MCF 10A (cell line): ENCODE measurements at regions not wholly inside any gene's neighbourhood (a gene's known extent, or its start where the extent isn't known, plus 50 kb on each side); places are given as distances from the start of the nearest gene placed in this dataset.
A peak's percentile ranks its signal among the peaks of the same experiment; 100 is the strongest.

Experiments used
- BruUV-seq: library from RNA; stranded (reverse); fragments of 400-500 nt; replicated peaks from 2 replicates; lab custom pipeline; 2021; lab: Mats Ljungman, UMichigan
- CTCF ChIA-PET: fragments of 300-600 bp; sonication (Branson Sonifier 250); formaldehyde crosslinking; extraction: SDS; loops from one replicate; lab custom pipeline; 2021; ENCODE audit warnings: antibody characterized with exemption, inconsistent platforms; lab: Yijun Ruan, JAX
- POLR2A ChIA-PET: fragments of 300-600, 350-650 bp; sonication (Branson Sonifier 250); formaldehyde crosslinking; extraction: SDS; loops from one replicate; lab custom pipeline; 2020; ENCODE audit warnings: antibody characterized with exemption, inconsistent platforms; lab: Yijun Ruan, JAX
- DNase-seq: peaks from one replicate; pipeline ENCODE4 v3.0.0-alpha.2; 2018; ENCODE audit not compliant: unreplicated experiment
- H3K27ac Mint-ChIP-seq: one replicate; pipeline ENCODE4 v1.8.0; 2022; ENCODE audit warnings: mild to moderate bottlenecking, low read depth, mixed read lengths; ENCODE audit not compliant: unreplicated experiment
- H3K27me3 Mint-ChIP-seq: one replicate; pipeline ENCODE4 v1.8.0; 2022; ENCODE audit warnings: mixed read lengths; ENCODE audit not compliant: insufficient read depth, unreplicated experiment
- H3K36me3 Mint-ChIP-seq: one replicate; pipeline ENCODE4 v1.8.0; 2022; ENCODE audit warnings: mild to moderate bottlenecking, moderate library complexity, mixed read lengths; ENCODE audit not compliant: insufficient read depth, unreplicated experiment
- H3K4me1 Mint-ChIP-seq: one replicate; pipeline ENCODE4 v1.8.0; 2022; ENCODE audit warnings: mixed read lengths; ENCODE audit not compliant: insufficient read depth, unreplicated experiment
- H3K4me3 Mint-ChIP-seq: one replicate; pipeline ENCODE4 v1.8.0; 2022; ENCODE audit warnings: mild to moderate bottlenecking, moderate library complexity, mixed read lengths; ENCODE audit not compliant: unreplicated experiment
- H3K9me3 Mint-ChIP-seq: one replicate; pipeline ENCODE4 v1.8.0; 2022; ENCODE audit warnings: mixed read lengths; ENCODE audit not compliant: unreplicated experiment
- intact Hi-C: fragments of 100-400 bp; cut with micrococcal nuclease; formaldehyde crosslinking; loops from 2 replicates; pipeline ENCODE4 v1.14.1; 2022
- TF ChIP-seq, protein P1 (sequence below): fragments of 200-600 bp; IDR thresholded peaks from one replicate; pipeline ENCODE4 v1.8.0; 2022; ENCODE audit warnings: antibody characterized with exemption, mild to moderate bottlenecking; ENCODE audit not compliant: unreplicated experiment

DNA sequence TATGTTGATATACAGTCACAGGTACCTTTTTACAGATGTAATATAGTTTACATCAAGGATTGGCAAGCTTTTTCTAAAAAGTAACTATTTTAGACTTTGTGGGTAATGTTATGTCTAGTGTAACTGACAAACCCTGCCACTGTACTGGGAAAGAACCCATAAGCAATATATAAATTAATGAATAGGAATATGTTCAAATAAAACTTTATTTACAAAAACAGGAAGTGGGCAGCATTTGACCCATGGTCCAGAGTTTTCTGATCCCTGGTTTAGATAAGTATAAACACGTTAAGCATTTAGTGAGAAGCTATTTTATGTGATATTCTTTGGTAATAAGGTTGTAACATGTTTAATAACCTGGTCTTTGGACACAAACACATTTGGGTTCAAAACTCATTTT, 915.2 kb upstream of the ROBO1 start:
- no peaks in the 10 kb centered on the region for H3K36me3 Mint-ChIP-seq
- no peaks in the 10 kb centered on the region for H3K4me1 Mint-ChIP-seq
- no peak overlapping the region for H3K27ac Mint-ChIP-seq
- peaks cover 19% of the 10 kb centered on the region for H3K27me3 Mint-ChIP-seq
- TF ChIP-seq, protein P1, sequence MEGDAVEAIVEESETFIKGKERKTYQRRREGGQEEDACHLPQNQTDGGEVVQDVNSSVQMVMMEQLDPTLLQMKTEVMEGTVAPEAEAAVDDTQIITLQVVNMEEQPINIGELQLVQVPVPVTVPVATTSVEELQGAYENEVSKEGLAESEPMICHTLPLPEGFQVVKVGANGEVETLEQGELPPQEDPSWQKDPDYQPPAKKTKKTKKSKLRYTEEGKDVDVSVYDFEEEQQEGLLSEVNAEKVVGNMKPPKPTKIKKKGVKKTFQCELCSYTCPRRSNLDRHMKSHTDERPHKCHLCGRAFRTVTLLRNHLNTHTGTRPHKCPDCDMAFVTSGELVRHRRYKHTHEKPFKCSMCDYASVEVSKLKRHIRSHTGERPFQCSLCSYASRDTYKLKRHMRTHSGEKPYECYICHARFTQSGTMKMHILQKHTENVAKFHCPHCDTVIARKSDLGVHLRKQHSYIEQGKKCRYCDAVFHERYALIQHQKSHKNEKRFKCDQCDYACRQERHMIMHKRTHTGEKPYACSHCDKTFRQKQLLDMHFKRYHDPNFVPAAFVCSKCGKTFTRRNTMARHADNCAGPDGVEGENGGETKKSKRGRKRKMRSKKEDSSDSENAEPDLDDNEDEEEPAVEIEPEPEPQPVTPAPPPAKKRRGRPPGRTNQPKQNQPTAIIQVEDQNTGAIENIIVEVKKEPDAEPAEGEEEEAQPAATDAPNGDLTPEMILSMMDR, result no peak
- no peaks in the 10 kb centered on the region for H3K9me3 Mint-ChIP-seq
- intact Hi-C loops, result no loop called here
- BruUV-seq, result no TSS peak
- POLR2A ChIA-PET, result no interaction called here
- CTCF ChIA-PET, result interaction anchor here (0.6 to 1.2 kb wide), 3 partner anchors 9 to 1162 kb away, joined by 3 to 4 read pairs (median 3); no protein-coding TSS in a partner anchor
- no peak overlapping the region for H3K4me3 Mint-ChIP-seq
- no peak for DNase-seq

DNA sequence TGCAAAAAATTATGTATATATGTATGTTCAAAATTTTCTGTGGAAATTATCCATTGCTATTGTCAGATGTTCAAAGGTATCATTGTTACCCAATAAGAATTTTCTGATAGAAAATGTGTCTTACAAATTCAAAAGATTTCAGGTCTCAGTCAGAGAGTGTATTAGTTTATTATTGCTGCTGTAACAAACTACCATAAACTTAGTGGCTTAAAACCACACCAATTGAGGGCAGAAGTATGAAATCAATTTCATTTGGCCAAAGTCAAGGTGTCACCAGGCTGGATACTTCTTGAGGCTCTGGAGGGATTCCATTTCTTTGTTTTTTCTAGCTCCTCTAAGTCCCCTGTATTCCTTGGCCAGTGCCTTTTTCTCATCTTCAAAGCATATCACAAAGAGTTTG, 914.4 kb upstream of the ROBO1 start:
- POLR2A ChIA-PET, result no interaction called here
- Mint-ChIP-seq H3K9me3 (no peaks in the 10 kb centered on the region), H3K36me3 (no peaks in the 10 kb centered on the region), H3K4me3 (no peak overlapping the region), H3K27me3 (peaks cover 26% of the 10 kb centered on the region), H3K4me1 (no peaks in the 10 kb centered on the region), H3K27ac (no peak overlapping the region)
- TF ChIP-seq, protein P1, result no peak
- DNase-seq, result no peak
- intact Hi-C loops, result no loop called here
- CTCF ChIA-PET, result interaction anchor here (0.6 to 1.2 kb wide), 3 partner anchors 9 to 1161 kb away, joined by 3 to 4 read pairs (median 3); no protein-coding TSS in a partner anchor
- BruUV-seq, result no TSS peak

DNA sequence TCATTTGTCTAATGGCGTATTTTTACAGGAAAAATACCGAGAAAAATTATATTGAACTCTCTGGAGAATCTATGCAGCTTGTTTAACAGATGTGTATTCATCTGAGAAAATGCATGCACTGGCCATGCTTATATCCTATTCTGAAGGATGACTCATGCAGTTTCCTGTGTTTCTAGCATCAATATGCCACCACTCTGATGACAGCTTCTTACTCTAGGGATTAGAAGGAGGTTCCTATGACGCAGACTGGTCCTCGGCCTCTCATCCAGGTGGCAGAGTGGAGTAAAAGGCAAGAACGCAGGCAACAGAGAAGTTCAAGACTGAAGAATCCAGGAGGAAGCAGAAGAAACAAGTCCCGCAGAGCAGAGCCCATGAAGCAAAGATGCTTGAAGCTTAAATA, 910.0 kb upstream of the ROBO1 start:
- CTCF ChIA-PET, result interaction anchor here (0.5 to 1.3 kb wide), 6 partner anchors 8 to 1162 kb away, joined by 3 to 4 read pairs (median 3); no protein-coding TSS in a partner anchor
- POLR2A ChIA-PET, result interaction anchor here (1.2 kb wide), 1 partner anchor 1157 kb away, joined by 3 read pairs; no protein-coding TSS in a partner anchor
- H3K27ac Mint-ChIP-seq, result no peak overlapping the region
- H3K4me3 Mint-ChIP-seq, result no peak overlapping the region
- H3K9me3 Mint-ChIP-seq, result no peaks in the 10 kb centered on the region
- no peaks in the 10 kb centered on the region for H3K4me1 Mint-ChIP-seq
- DNase-seq, result peak; percentile 21
- no peaks in the 10 kb centered on the region for H3K36me3 Mint-ChIP-seq
- intact Hi-C loops, result no loop called here
- TF ChIP-seq, protein P1, result no peak
- H3K27me3 Mint-ChIP-seq, result peaks cover 42% of the 10 kb centered on the region
- BruUV-seq, result no TSS peak

DNA sequence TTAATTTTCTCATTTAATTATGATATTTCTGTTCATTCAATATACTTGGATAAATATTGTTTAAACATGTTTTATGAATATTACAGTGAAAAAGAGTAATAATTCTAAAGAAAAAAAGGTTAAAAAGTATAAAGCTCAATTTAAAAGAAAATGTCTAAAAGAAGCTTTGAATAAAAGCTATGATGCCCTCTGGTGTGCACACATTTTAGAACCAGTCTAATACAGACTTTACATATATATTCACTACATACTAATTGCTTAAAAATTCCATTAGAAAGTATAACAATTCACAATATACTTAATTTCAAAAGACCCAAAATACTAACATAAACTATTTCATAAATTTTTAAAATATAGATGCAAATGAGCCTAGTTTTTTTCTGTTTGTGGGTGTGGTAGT, 909.1 kb upstream of the ROBO1 start:
- BruUV-seq, result no TSS peak
- intact Hi-C loops, result no loop called here
- Mint-ChIP-seq H3K4me1 (no peaks in the 10 kb centered on the region), H3K9me3 (peaks cover 7% of the 10 kb centered on the region), H3K4me3 (no peak overlapping the region), H3K27ac (no peak overlapping the region), H3K36me3 (no peaks in the 10 kb centered on the region), H3K27me3 (peaks cover 52% of the 10 kb centered on the region)
- DNase-seq, result no peak
- TF ChIP-seq, protein P1, result no peak
- ChIA-PET CTCF (interaction anchor here (0.6 to 1.4 kb wide), 9 partner anchors 9 to 1161 kb away, joined by 3 to 4 read pairs (median 3); no protein-coding TSS in a partner anchor), POLR2A (interaction anchor here (1.2 kb wide), 1 partner anchor 1156 kb away, joined by 3 read pairs; no protein-coding TSS in a partner anchor)
